ENCODE measurements at regions not wholly inside any gene's neighbourhood (a gene's known extent, or its start where the extent isn't known, plus 50 kb on each side); places are given as distances from the start of the nearest gene placed in this dataset.
A peak's percentile ranks its signal among the peaks of the same experiment; 100 is the strongest.

GRCh38 chr15:69760890-69761568, 308.4 kb downstream of the RPLP1 start (continued):
- TF ChIP-seq BHLHE40 (IDR thresholded peaks at IDR 0.05; ENCODE audit: low read depth, low read length): peak; percentile 84

GRCh38 chr15:69762373-69763148, 309.9 kb downstream of the RPLP1 start:
- Histone ChIP-seq H4K91ac (ENCODE audit: insufficient read depth, low read depth, low read length) (no peak overlapping the region), H3K4me1 (ENCODE audit: control insufficient read depth, insufficient read depth, low read length) (peaks cover 12% of the 10 kb centered on the region), H2BK15ac (ENCODE audit: low read depth, low read length) (0 out of 3 replicates have a peak overlapping the region, but pooled peaks have one; percentile 23), H3K36me3 (ENCODE audit: control insufficient read depth, insufficient read depth, low read length) (no peaks in the 10 kb centered on the region), H3K9ac (ENCODE audit: low read depth, low read length) (no peak overlapping the region), H4K8ac (ENCODE audit: low read depth in 2 of 2, low read length in 2 of 2) (no peak overlapping the region; a peak in 1 of 4 replicates), H3K9me1 (ENCODE audit: insufficient read depth, low read length) (peaks cover 7% of the 10 kb centered on the region), H3K4me3 (ENCODE audit: insufficient read depth, low read depth, low read length) (no peak overlapping the region), H3K18ac (ENCODE audit: low read depth, low read length) (no peak overlapping the region), H3K27ac (ENCODE audit: insufficient read depth, low read length) (no peak overlapping the region), H3K9me3 (ENCODE audit: control insufficient read depth, insufficient read depth, low read length) (peaks cover 1% of the 10 kb centered on the region), H3K56ac (ENCODE audit: extremely low read depth, insufficient read depth, low read length) (no peak overlapping the region), H2BK120ac (ENCODE audit: low read depth, low read length) (no peak overlapping the region), H3K4ac (ENCODE audit: low read depth, low read length) (peak overlapping the region; percentile 19; the same call in 1 of the 2 replicates), H3K4me2 (ENCODE audit: low read depth, low read length) (no peak overlapping the region), H4K5ac (ENCODE audit: low read depth, low read length) (no peak overlapping the region), H2AK9ac (replicated peaks; ENCODE audit: low read depth, low read length, poor library complexity) (no peak overlapping the region), H2BK20ac (ENCODE audit: low read depth, low read length) (no peak overlapping the region), H2AK5ac (ENCODE audit: low read depth, low read length) (no peak overlapping the region; the same call in 1 of the 2 replicates), H3K79me1 (ENCODE audit: low read depth in 1 of 2, low read length in 2 of 2) (no peaks in the 10 kb centered on the region), H2AFZ (replicated peaks; ENCODE audit: low read length, poor library complexity) (no peak overlapping the region), H3K23ac (ENCODE audit: low read depth, low read length) (no peak overlapping the region), H3K14ac (replicated peaks; ENCODE audit: low read depth, low read length) (no peak overlapping the region), H3K27me3 (ENCODE audit: control insufficient read depth, insufficient read depth, low read length) (peaks cover 3% of the 10 kb centered on the region), H4K20me1 (ENCODE audit: insufficient read depth, low read length) (peaks cover 4% of the 10 kb centered on the region; the same call in 1 of the 2 replicates), H2BK5ac (ENCODE audit: low read depth, low read length, poor library complexity, severe bottlenecking) (no peak overlapping the region)
- ChIA-PET POLR2A (ENCODE audit: unreplicated experiment) (no interaction called here), CTCF (no interaction called here)
- DNase-seq (no peak), ATAC-seq (ENCODE audit: low read depth) (no peak)
- WGBS, 2 experiments (ENCODE audit: extremely low coverage in 2 of 2, insufficient read length in 1 of 2): no CpG with 5 or more reads among the region's 6 CpGs
- in situ Hi-C loops (cut with MboI; ENCODE audit: low sequenced_read_pairs) (no loop called here), dilution Hi-C loops (cut with HindIII; ENCODE audit: low sequenced_read_pairs, unreplicated experiment) (no loop called here), intact Hi-C loops (cut with micrococcal nuclease) (loop anchor here (10.0 kb wide), 1 partner anchor 332 kb away; the partner anchor contains the start of gene TLE3)
- BruUV-seq (replicated peaks): no TSS peak
- TF ChIP-seq, protein P1, sequence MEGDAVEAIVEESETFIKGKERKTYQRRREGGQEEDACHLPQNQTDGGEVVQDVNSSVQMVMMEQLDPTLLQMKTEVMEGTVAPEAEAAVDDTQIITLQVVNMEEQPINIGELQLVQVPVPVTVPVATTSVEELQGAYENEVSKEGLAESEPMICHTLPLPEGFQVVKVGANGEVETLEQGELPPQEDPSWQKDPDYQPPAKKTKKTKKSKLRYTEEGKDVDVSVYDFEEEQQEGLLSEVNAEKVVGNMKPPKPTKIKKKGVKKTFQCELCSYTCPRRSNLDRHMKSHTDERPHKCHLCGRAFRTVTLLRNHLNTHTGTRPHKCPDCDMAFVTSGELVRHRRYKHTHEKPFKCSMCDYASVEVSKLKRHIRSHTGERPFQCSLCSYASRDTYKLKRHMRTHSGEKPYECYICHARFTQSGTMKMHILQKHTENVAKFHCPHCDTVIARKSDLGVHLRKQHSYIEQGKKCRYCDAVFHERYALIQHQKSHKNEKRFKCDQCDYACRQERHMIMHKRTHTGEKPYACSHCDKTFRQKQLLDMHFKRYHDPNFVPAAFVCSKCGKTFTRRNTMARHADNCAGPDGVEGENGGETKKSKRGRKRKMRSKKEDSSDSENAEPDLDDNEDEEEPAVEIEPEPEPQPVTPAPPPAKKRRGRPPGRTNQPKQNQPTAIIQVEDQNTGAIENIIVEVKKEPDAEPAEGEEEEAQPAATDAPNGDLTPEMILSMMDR (conservative IDR thresholded peaks at IDR 0.05; ENCODE audit: low read depth, low read length): 0 out of 2 replicates have a peak, but pooled peaks have one; percentile 14
- TF ChIP-seq CEBPB (IDR thresholded peaks at IDR 0.05; ENCODE audit: low read depth, low read length) (no peak), SMC3 (IDR thresholded peaks at IDR 0.05; ENCODE audit: low read depth, low read length) (0 out of 2 replicates have a peak, but pooled peaks have one; percentile 3), RAD21 (IDR thresholded peaks at IDR 0.05; ENCODE audit: low read length) (peak; percentile 23; the same call in 1 of the 2 replicates)
- TF ChIP-seq, protein P2, sequence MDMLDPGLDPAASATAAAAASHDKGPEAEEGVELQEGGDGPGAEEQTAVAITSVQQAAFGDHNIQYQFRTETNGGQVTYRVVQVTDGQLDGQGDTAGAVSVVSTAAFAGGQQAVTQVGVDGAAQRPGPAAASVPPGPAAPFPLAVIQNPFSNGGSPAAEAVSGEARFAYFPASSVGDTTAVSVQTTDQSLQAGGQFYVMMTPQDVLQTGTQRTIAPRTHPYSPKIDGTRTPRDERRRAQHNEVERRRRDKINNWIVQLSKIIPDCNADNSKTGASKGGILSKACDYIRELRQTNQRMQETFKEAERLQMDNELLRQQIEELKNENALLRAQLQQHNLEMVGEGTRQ (IDR thresholded peaks at IDR 0.05; ENCODE audit: low read depth, low read length): no peak
